Breast epithelium (tissue), 4 donors: ENCODE measurements at regions not wholly inside any gene's neighbourhood (a gene's known extent, or its start where the extent isn't known, plus 50 kb on each side); places are given as distances from the start of the nearest gene placed in this dataset.

Experiments used
- DNase-seq, 2 donors: peaks; one replicate each; pipeline ENCODE4 v3.0.0-alpha.2; 2019; ENCODE audit warnings: low spot score in 2 of 2
- H3K27ac ChIP-seq, 2 donors: fragments of 200-600 bp; sonication (generic) in 1 of 2; one replicate each; pipeline ENCODE4 v1.5.1; 2016 to 2019; ENCODE audit warnings: mild to moderate bottlenecking in 1 of 2
- H3K27me3 ChIP-seq, 2 donors: fragments of 200-600 bp; sonication (generic) in 1 of 2; one replicate each; pipeline versions ENCODE4 v1.5.1 to v1.6.0; 2017 to 2019; ENCODE audit warnings: control low read depth in 1 of 2, mild to moderate bottlenecking in 1 of 2
- H3K36me3 ChIP-seq: fragments of 200-600 bp; one replicate; pipeline ENCODE4 v1.5.1; 2019
- H3K4me1 ChIP-seq, 2 donors: fragments of 200-600 bp; sonication (generic); one replicate each; pipeline ENCODE4 v1.5.1; 2016 to 2019; ENCODE audit warnings: control low read depth in 1 of 2
- H3K4me3 ChIP-seq, 3 donors: fragments of 200-600 bp; sonication (generic); 1 replicate in 2 of 3; 2 replicates in 1 of 3; pipeline ENCODE4 v1.5.1; 2016 to 2019; ENCODE audit warnings: mild to moderate bottlenecking in 3 of 3, moderate library complexity in 2 of 3
- H3K9me3 ChIP-seq, 2 donors: fragments of 200-600 bp; sonication (generic) in 1 of 2; one replicate each; pipeline ENCODE4 v1.5.1; 2016 to 2019; ENCODE audit warnings: control low read depth in 1 of 2
- CTCF ChIP-seq, 3 donors: fragments of 450-650 bp; IDR thresholded peaks; one replicate each; pipeline ENCODE4 v1.5.1; 2016 to 2017; ENCODE audit warnings: antibody characterized with exemption in 3 of 3, mild to moderate bottlenecking in 3 of 3, moderate library complexity in 3 of 3
- POLR2A ChIP-seq: fragments of 450-650 bp; IDR thresholded peaks from one replicate; pipeline ENCODE4 v1.6.1; 2016; ENCODE audit warnings: antibody characterized with exemption, mild to moderate bottlenecking, moderate library complexity
- POLR2AphosphoS5 ChIP-seq, 3 donors: sonication (generic); formaldehyde crosslinking; IDR thresholded peaks; one replicate each; pipeline ENCODE4 v1.6.1; 2017; ENCODE audit warnings: antibody characterized with exemption in 3 of 3
- intact Hi-C: fragments of 100-400 bp; cut with DNase I; formaldehyde crosslinking; loops from one replicate; pipeline ENCODE4 v1.15.1; 2023; ENCODE audit warnings: low total_unique reads

GRCh38 chr14:101134161-101134631, 230.7 kb upstream of the RTL1 start:
- TF ChIP-seq CTCF (IDR thresholded peaks at IDR 0.05) (no peak), POLR2AphosphoS5 (IDR thresholded peaks at IDR 0.05) (no peak), POLR2A (no peak)
- H3K9me3 ChIP-seq = no peaks in the 10 kb centered on the region
- H3K27ac ChIP-seq = no peak overlapping the region
- no peak overlapping the region for H3K4me3 ChIP-seq
- no peaks in the 10 kb centered on the region for H3K36me3 ChIP-seq
- H3K4me1 ChIP-seq = no peaks in the 10 kb centered on the region
- intact Hi-C loops = no loop called here
- no peaks in the 10 kb centered on the region for H3K27me3 ChIP-seq
- no peak for DNase-seq

GRCh38 chr14:101134851-101135433, 231.4 kb upstream of the RTL1 start:
- Histone ChIP-seq H3K36me3 (no peaks in the 10 kb centered on the region), H3K4me3 (no peak overlapping the region), H3K4me1 (no peaks in the 10 kb centered on the region), H3K27ac (no peak overlapping the region), H3K27me3 (no peaks in the 10 kb centered on the region), H3K9me3 (no peaks in the 10 kb centered on the region)
- TF ChIP-seq POLR2A = no peak
- no peak for TF ChIP-seq POLR2AphosphoS5 (IDR thresholded peaks at IDR 0.05)
- TF ChIP-seq CTCF (IDR thresholded peaks at IDR 0.05) = no peak
- DNase-seq = no peak
- intact Hi-C loops = no loop called here

- intact Hi-C loops = no loop called here
- TF ChIP-seq POLR2AphosphoS5 (IDR thresholded peaks at IDR 0.05) (no peak), POLR2A (no peak), CTCF (IDR thresholded peaks at IDR 0.05) (no peak)
- H3K4me3 ChIP-seq = no peak overlapping the region
- H3K9me3 ChIP-seq = peaks cover 0 to 9% of the 10 kb centered on the region in 2 donors
- H3K27ac ChIP-seq = no peak overlapping the region
- H3K27me3 ChIP-seq = no peaks in the 10 kb centered on the region
- H3K36me3 ChIP-seq = no peaks in the 10 kb centered on the region
- no peak for DNase-seq
- H3K4me1 ChIP-seq = no peaks in the 10 kb centered on the region
Measured at GRCh38 chr14:101135796-101136742, 232.5 kb upstream of the RTL1 start.

- no peaks in the 10 kb centered on the region for H3K36me3 ChIP-seq
- no peak overlapping the region for H3K4me3 ChIP-seq
- no peaks in the 10 kb centered on the region for H3K4me1 ChIP-seq
- DNase-seq = no peak
- no peak overlapping the region for H3K27ac ChIP-seq
- TF ChIP-seq CTCF (IDR thresholded peaks at IDR 0.05) = no peak
- TF ChIP-seq POLR2A = no peak
- no peak for TF ChIP-seq POLR2AphosphoS5 (IDR thresholded peaks at IDR 0.05)
- peaks cover 0 to 21% of the 10 kb centered on the region in 2 donors for H3K9me3 ChIP-seq
- H3K27me3 ChIP-seq = no peaks in the 10 kb centered on the region
- intact Hi-C loops = no loop called here
Measured at GRCh38 chr14:101137234-101137633, 233.7 kb upstream of the RTL1 start.

- Histone ChIP-seq H3K36me3 (no peaks in the 10 kb centered on the region), H3K9me3 (peaks cover 0 to 12% of the 10 kb centered on the region in 2 donors), H3K27me3 (no peaks in the 10 kb centered on the region), H3K27ac (no peak overlapping the region), H3K4me3 (no peak overlapping the region), H3K4me1 (no peaks in the 10 kb centered on the region)
- TF ChIP-seq CTCF (IDR thresholded peaks at IDR 0.05) (no peak), POLR2AphosphoS5 (IDR thresholded peaks at IDR 0.05) (no peak), POLR2A (no peak)
- intact Hi-C loops = no loop called here
- no peak for DNase-seq
Measured at GRCh38 chr14:101147848-101148247, 244.3 kb upstream of the RTL1 start.
